ENCODE measurements at regions not wholly inside any gene's neighbourhood (a gene's known extent, or its start where the extent isn't known, plus 50 kb on each side); places are given as distances from the start of the nearest gene placed in this dataset.

DNA sequence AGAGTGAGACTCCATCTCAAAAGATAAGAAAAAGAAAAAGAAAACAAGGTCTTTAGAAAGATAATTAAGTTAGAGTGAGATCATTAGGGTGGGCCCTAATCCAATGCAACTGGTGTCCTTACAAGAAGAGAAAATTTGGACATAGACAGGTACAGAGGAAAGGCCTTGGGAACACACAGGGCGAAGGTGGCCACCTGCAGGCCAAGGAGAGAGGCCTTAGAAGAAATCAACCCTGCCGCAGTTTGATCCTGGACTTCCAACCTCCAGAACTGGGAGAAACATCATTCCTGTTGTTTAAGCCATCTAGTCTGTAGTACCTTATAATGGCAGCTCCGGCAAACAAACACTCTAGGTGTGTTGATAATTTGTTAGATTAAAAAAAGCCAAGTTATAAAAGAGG, 491.9 kb downstream of the MED13L start:
- no peaks in the 10 kb centered on the region for H3K79me2 ChIP-seq (replicated peaks; ENCODE audit: insufficient read depth, low read length)
- H3K4me3 ChIP-seq (ENCODE audit: low read length), result no peak overlapping the region
- no peaks in the 10 kb centered on the region for H4K20me1 ChIP-seq (ENCODE audit: insufficient read depth)
- no peaks in the 10 kb centered on the region for H3K36me3 ChIP-seq (ENCODE audit: insufficient read depth, low read length)
- H3F3A ChIP-seq (ENCODE audit: insufficient read depth, low read length, poor library complexity, severe bottlenecking), result no peaks in the 10 kb centered on the region
- no peaks in the 10 kb centered on the region for H3K9me2 ChIP-seq (ENCODE audit: insufficient read depth, low read length)
- H3K9ac ChIP-seq (ENCODE audit: low read length), result no peak overlapping the region
- H3K4me2 ChIP-seq (ENCODE audit: low read length), result no peak overlapping the region
- H3K27ac ChIP-seq (ENCODE audit: low read length), result no peak overlapping the region
- H3K27me3 ChIP-seq (ENCODE audit: insufficient read depth, low read depth, low read length), result no peaks in the 10 kb centered on the region
- H3K9me3 ChIP-seq (ENCODE audit: low read length), result no peaks in the 10 kb centered on the region
- H2AFZ ChIP-seq (ENCODE audit: low read depth, low read length), result no peak overlapping the region
- no peak for TF ChIP-seq TAF1 (IDR thresholded peaks at IDR 0.05; ENCODE audit: low read depth)
- no peak for TF ChIP-seq POLR2AphosphoS5 (IDR thresholded peaks at IDR 0.05)
- no peak for TF ChIP-seq RAD21 (conservative IDR thresholded peaks at IDR 0.05)
- no peak for TF ChIP-seq EZH2 (IDR thresholded peaks at IDR 0.05; ENCODE audit: borderline replicate concordance, insufficient read depth, low read length, poor library complexity, severe bottlenecking)
- no peak for TF ChIP-seq EP300 (conservative IDR thresholded peaks at IDR 0.05; ENCODE audit: poor library complexity, severe bottlenecking)

- Histone ChIP-seq H3K9me2 (ENCODE audit: insufficient read depth, low read length) (no peaks in the 10 kb centered on the region), H3K27ac (ENCODE audit: low read length) (no peak overlapping the region), H3K79me2 (replicated peaks; ENCODE audit: insufficient read depth, low read length) (no peaks in the 10 kb centered on the region), H3K9me3 (ENCODE audit: low read length) (no peaks in the 10 kb centered on the region), H3K9ac (ENCODE audit: low read length) (no peak overlapping the region), H3K27me3 (ENCODE audit: insufficient read depth, low read depth, low read length) (no peaks in the 10 kb centered on the region), H3K4me3 (ENCODE audit: low read length) (no peak overlapping the region), H3K36me3 (ENCODE audit: insufficient read depth, low read length) (no peaks in the 10 kb centered on the region), H3F3A (ENCODE audit: insufficient read depth, low read length, poor library complexity, severe bottlenecking) (no peaks in the 10 kb centered on the region), H4K20me1 (ENCODE audit: insufficient read depth) (no peaks in the 10 kb centered on the region), H2AFZ (ENCODE audit: low read depth, low read length) (no peak overlapping the region), H3K4me2 (ENCODE audit: low read length) (no peak overlapping the region)
- TF ChIP-seq RAD21 (conservative IDR thresholded peaks at IDR 0.05) (no peak), EZH2 (IDR thresholded peaks at IDR 0.05; ENCODE audit: borderline replicate concordance, insufficient read depth, low read length, poor library complexity, severe bottlenecking) (no peak), POLR2AphosphoS5 (IDR thresholded peaks at IDR 0.05) (no peak), TAF1 (IDR thresholded peaks at IDR 0.05; ENCODE audit: low read depth) (no peak), SMC3 (conservative IDR thresholded peaks at IDR 0.05; ENCODE audit: poor library complexity) (no peak), CTCF (IDR thresholded peaks at IDR 0.05; ENCODE audit: poor library complexity, severe bottlenecking) (no peak), EP300 (conservative IDR thresholded peaks at IDR 0.05; ENCODE audit: poor library complexity, severe bottlenecking) (no peak)
Observed at GRCh38 chr12:115776399-115776798, 501.1 kb downstream of the MED13L start.

DNA sequence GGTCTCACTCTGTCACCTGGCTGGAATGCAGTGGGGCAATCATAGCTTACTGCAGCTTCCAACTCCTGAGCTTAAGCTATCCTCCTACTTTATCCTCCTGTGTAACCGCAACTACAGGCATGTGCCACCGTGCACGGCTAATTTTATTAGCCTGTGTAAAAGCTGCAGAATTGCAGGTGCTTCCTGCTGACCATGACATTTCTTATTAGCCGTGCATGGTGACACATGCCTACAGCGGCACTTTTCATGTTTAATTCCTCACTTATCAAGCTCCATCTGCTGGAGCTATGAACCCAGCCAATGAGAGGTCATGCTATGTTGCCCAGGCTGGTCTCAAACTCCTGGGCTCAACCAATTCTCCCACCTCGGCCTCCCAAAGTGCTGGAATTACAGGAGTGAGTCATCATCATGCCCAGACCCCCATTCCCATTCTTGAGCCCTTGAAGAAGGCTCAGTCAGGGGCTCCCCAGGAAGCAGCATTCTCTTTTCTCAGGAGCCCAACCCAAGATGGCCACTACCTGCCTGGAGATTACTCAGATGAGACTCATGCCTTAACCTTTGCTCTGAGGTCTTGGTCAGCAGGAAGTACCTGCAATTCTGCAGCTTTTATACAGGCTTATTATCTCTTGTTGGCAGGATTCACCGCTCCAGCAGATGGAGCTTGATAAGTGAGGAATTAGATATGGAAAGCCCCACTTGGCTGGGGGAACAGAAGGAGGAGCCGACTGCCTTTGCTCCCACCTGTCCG, 503.2 kb downstream of the MED13L start:
- TF ChIP-seq RAD21 (conservative IDR thresholded peaks at IDR 0.05) (no peak), MXI1 (conservative IDR thresholded peaks at IDR 0.05; ENCODE audit: poor library complexity, severe bottlenecking) (no peak), POLR2AphosphoS5 (IDR thresholded peaks at IDR 0.05) (no peak), EP300 (conservative IDR thresholded peaks at IDR 0.05; ENCODE audit: poor library complexity, severe bottlenecking) (no peak), SMC3 (conservative IDR thresholded peaks at IDR 0.05; ENCODE audit: poor library complexity) (no peak), TAF1 (IDR thresholded peaks at IDR 0.05; ENCODE audit: low read depth) (no peak), CTCF (IDR thresholded peaks at IDR 0.05; ENCODE audit: poor library complexity, severe bottlenecking) (no peak), REST (IDR thresholded peaks at IDR 0.05; ENCODE audit: borderline replicate concordance) (no peak), EZH2 (IDR thresholded peaks at IDR 0.05; ENCODE audit: borderline replicate concordance, insufficient read depth, low read length, poor library complexity, severe bottlenecking) (no peak)
- no peak overlapping the region for H3K4me3 ChIP-seq (ENCODE audit: low read length)
- no peaks in the 10 kb centered on the region for H4K20me1 ChIP-seq (ENCODE audit: insufficient read depth)
- H3K4me2 ChIP-seq (ENCODE audit: low read length), result no peak overlapping the region
- H3K27ac ChIP-seq (ENCODE audit: low read length), result no peak overlapping the region
- no peak overlapping the region for H2AFZ ChIP-seq (ENCODE audit: low read depth, low read length)
- H3K9ac ChIP-seq (ENCODE audit: low read length), result no peak overlapping the region
- no peaks in the 10 kb centered on the region for H3K27me3 ChIP-seq (ENCODE audit: insufficient read depth, low read depth, low read length)
- no peaks in the 10 kb centered on the region for H3K9me2 ChIP-seq (ENCODE audit: insufficient read depth, low read length)
- H3K36me3 ChIP-seq (ENCODE audit: insufficient read depth, low read length), result no peaks in the 10 kb centered on the region
- no peaks in the 10 kb centered on the region for H3F3A ChIP-seq (ENCODE audit: insufficient read depth, low read length, poor library complexity, severe bottlenecking)
- no peaks in the 10 kb centered on the region for H3K9me3 ChIP-seq (ENCODE audit: low read length)
- H3K79me2 ChIP-seq (replicated peaks; ENCODE audit: insufficient read depth, low read length), result no peaks in the 10 kb centered on the region
